ENCODE measurements at regions not wholly inside any gene's neighbourhood (a gene's known extent, or its start where the extent isn't known, plus 50 kb on each side); places are given as distances from the start of the nearest gene placed in this dataset.

DNA sequence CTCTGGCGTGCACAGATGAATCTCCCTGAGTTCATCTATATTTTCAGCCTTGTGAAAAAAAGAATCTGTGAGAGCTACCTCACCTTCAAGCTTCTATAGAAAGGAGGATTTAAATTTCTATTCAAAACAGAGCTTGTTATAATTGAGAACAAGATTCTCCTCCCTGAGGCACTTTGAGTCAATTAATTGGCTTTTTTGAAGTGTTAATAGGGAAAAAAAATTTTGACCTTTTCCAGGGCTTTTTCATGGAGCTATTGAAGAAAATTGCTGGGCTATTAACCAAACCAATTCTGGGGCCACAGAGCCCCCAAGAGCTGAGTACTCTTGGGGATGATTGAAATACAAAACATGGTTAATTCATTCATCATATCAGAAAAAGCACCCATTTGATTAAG is 225.1 kb downstream of the CMPK2 start:
- peaks cover 4% of the 10 kb centered on the region for H3K4me1 ChIP-seq (ENCODE audit: control insufficient read depth, low read depth, low read length)
- no CpG with 5 or more reads among the region's 1 CpG for WGBS (ENCODE audit: extremely low coverage, insufficient coverage, low lambda C conversion rate)
- no peaks in the 10 kb centered on the region for H3K36me3 ChIP-seq (ENCODE audit: control insufficient read depth, insufficient read depth, low read length)
- H3K56ac ChIP-seq (ENCODE audit: low read length): peak overlapping the region; percentile 45
- H3K4me3 ChIP-seq (ENCODE audit: low read length): no peak overlapping the region
- no peaks in the 10 kb centered on the region for H3K79me2 ChIP-seq (ENCODE audit: control insufficient read depth, insufficient read depth, low read length)
- H4K8ac ChIP-seq (ENCODE audit: low read depth, low read length): no peak overlapping the region
- no peak overlapping the region for H3K9ac ChIP-seq (ENCODE audit: low read length)
- no peaks in the 10 kb centered on the region for H3K79me1 ChIP-seq (ENCODE audit: low read length)
- H3K4me2 ChIP-seq (ENCODE audit: low read length): no peak overlapping the region
- no peak overlapping the region for H2BK120ac ChIP-seq (ENCODE audit: low read depth, low read length)
- H4K5ac ChIP-seq (ENCODE audit: low read length): peak overlapping the region; percentile 72
- H2BK5ac ChIP-seq (ENCODE audit: low read length): peak overlapping the region; percentile 47
- H3K23ac ChIP-seq (ENCODE audit: low read length): no peak overlapping the region
- H3K18ac ChIP-seq (ENCODE audit: low read length): no peak overlapping the region
- no peak overlapping the region for H2AK5ac ChIP-seq (ENCODE audit: low read length)
- no peaks in the 10 kb centered on the region for H3K27me3 ChIP-seq (ENCODE audit: insufficient read depth, low read length, poor library complexity)
- no peak for DNase-seq
- no peak overlapping the region for H2BK15ac ChIP-seq (replicated peaks; ENCODE audit: low read depth)
- peak overlapping the region; percentile 85 for H3K27ac ChIP-seq (ENCODE audit: low read depth, low read length)
- no peak overlapping the region for H3K4ac ChIP-seq (ENCODE audit: low read depth, low read length)

DNA sequence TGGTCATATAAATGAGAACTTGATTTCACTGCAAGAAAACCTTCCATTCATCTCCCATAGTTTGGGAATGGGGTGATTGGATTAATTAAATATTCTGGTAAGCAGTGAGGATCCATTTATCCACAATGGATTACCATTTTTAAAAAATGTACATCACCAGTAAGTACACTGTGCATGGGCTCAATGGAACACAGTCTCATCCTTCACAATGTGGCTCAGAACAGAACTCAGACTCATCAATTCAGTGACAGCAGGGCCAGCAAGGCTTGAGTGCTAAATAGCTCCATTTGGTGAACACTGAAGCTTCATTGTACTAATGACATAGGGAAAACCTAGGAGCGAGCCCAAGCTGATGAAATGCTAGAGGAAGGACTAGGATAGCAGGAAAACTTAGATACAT is 223.8 kb downstream of the CMPK2 start:
- no CpG with 5 or more reads among the region's 1 CpG for whole genome bisulfite sequencing (ENCODE audit: extremely low coverage, insufficient coverage, low lambda C conversion rate)
- no peak overlapping the region for H3K4me2 ChIP-seq (ENCODE audit: low read length)
- no peak overlapping the region for H3K18ac ChIP-seq (ENCODE audit: low read length)
- no peaks in the 10 kb centered on the region for H3K79me2 ChIP-seq (ENCODE audit: control insufficient read depth, insufficient read depth, low read length)
- H2BK5ac ChIP-seq (ENCODE audit: low read length): no peak overlapping the region
- no peak overlapping the region for H4K5ac ChIP-seq (ENCODE audit: low read length)
- H3K27ac ChIP-seq (ENCODE audit: low read depth, low read length): no peak overlapping the region
- peaks cover 4% of the 10 kb centered on the region for H3K4me1 ChIP-seq (ENCODE audit: control insufficient read depth, low read depth, low read length)
- H2BK120ac ChIP-seq (ENCODE audit: low read depth, low read length): no peak overlapping the region
- no peak overlapping the region for H2BK15ac ChIP-seq (replicated peaks; ENCODE audit: low read depth)
- no peak overlapping the region for H4K8ac ChIP-seq (ENCODE audit: low read depth, low read length)
- H3K79me1 ChIP-seq (ENCODE audit: low read length): no peaks in the 10 kb centered on the region
- H3K27me3 ChIP-seq (ENCODE audit: insufficient read depth, low read length, poor library complexity): no peaks in the 10 kb centered on the region
- H3K9ac ChIP-seq (ENCODE audit: low read length): no peak overlapping the region
- no peak overlapping the region for H3K56ac ChIP-seq (ENCODE audit: low read length)
- H3K36me3 ChIP-seq (ENCODE audit: control insufficient read depth, insufficient read depth, low read length): no peaks in the 10 kb centered on the region
- DNase-seq: no peak
- no peak overlapping the region for H3K23ac ChIP-seq (ENCODE audit: low read length)
- no peak overlapping the region for H3K4me3 ChIP-seq (ENCODE audit: low read length)
- no peak overlapping the region for H3K4ac ChIP-seq (ENCODE audit: low read depth, low read length)
- no peak overlapping the region for H2AK5ac ChIP-seq (ENCODE audit: low read length)

DNA sequence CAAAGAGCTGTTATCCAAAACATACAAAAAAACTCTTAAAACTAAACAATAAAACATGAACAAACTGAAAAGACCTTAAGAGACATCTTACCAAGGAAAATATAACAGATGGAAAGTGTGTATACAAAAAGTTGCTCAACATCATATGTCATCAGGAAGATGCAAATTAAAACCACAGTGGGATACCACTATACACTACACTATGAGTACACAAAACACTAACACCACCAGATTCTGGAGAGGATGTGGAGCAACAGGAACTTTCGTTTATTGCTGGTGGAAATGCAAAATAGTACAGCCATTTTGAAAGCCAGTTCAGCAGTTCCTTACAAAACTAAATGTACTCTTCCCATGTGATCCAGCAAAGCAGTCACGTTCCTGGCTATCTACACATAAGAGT is 221.4 kb downstream of the CMPK2 start:
- H3K27me3 ChIP-seq (ENCODE audit: insufficient read depth, low read length, poor library complexity): no peaks in the 10 kb centered on the region
- no peak overlapping the region for H3K56ac ChIP-seq (ENCODE audit: low read length)
- H2BK15ac ChIP-seq (replicated peaks; ENCODE audit: low read depth): no peak overlapping the region
- no peak overlapping the region for H3K4ac ChIP-seq (ENCODE audit: low read depth, low read length)
- H2BK5ac ChIP-seq (ENCODE audit: low read length): no peak overlapping the region
- H3K4me2 ChIP-seq (ENCODE audit: low read length): no peak overlapping the region
- no peak overlapping the region for H4K8ac ChIP-seq (ENCODE audit: low read depth, low read length)
- H3K9ac ChIP-seq (ENCODE audit: low read length): no peak overlapping the region
- H4K5ac ChIP-seq (ENCODE audit: low read length): no peak overlapping the region
- H2BK120ac ChIP-seq (ENCODE audit: low read depth, low read length): no peak overlapping the region
- H2AK5ac ChIP-seq (ENCODE audit: low read length): no peak overlapping the region
- no peaks in the 10 kb centered on the region for H3K36me3 ChIP-seq (ENCODE audit: control insufficient read depth, insufficient read depth, low read length)
- no peak overlapping the region for H3K23ac ChIP-seq (ENCODE audit: low read length)
- H3K27ac ChIP-seq (ENCODE audit: low read depth, low read length): no peak overlapping the region
- peaks cover 4% of the 10 kb centered on the region for H3K4me1 ChIP-seq (ENCODE audit: control insufficient read depth, low read depth, low read length)
- no peak for DNase-seq
- no peak overlapping the region for H3K18ac ChIP-seq (ENCODE audit: low read length)
- WGBS (ENCODE audit: extremely low coverage, insufficient coverage, low lambda C conversion rate): no CpG with 5 or more reads among the region's 2 CpGs
- H3K79me1 ChIP-seq (ENCODE audit: low read length): no peaks in the 10 kb centered on the region
- no peak overlapping the region for H3K4me3 ChIP-seq (ENCODE audit: low read length)
- no peaks in the 10 kb centered on the region for H3K79me2 ChIP-seq (ENCODE audit: control insufficient read depth, insufficient read depth, low read length)

DNA sequence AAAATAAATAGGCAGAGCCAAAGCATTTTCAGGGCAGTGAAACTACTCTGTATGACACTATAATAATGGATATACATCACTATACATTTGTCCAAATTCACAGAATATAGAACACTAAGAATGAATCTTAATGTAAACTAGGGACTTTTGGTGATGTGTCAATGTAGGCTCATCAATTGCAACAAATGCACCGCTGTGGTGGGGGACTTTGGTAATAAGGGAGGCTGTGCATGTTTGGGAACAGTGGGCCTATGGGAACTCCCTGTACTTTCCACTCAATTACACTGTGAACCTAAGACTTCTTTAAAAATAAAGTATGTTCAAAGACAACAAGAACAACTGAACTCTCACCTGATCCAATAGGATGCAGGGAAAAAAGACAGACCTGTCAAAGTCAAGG is 220.7 kb downstream of the CMPK2 start:
- no peak overlapping the region for H4K5ac ChIP-seq (ENCODE audit: low read length)
- no peak overlapping the region for H3K4me2 ChIP-seq (ENCODE audit: low read length)
- WGBS (ENCODE audit: extremely low coverage, insufficient coverage, low lambda C conversion rate): no CpG with 5 or more reads among the region's 1 CpG
- no peak overlapping the region for H2BK15ac ChIP-seq (replicated peaks; ENCODE audit: low read depth)
- no peak overlapping the region for H3K18ac ChIP-seq (ENCODE audit: low read length)
- H3K23ac ChIP-seq (ENCODE audit: low read length): no peak overlapping the region
- DNase-seq: no peak
- H2AK5ac ChIP-seq (ENCODE audit: low read length): no peak overlapping the region
- no peak overlapping the region for H2BK5ac ChIP-seq (ENCODE audit: low read length)
- H3K79me2 ChIP-seq (ENCODE audit: control insufficient read depth, insufficient read depth, low read length): no peaks in the 10 kb centered on the region
- H3K4ac ChIP-seq (ENCODE audit: low read depth, low read length): no peak overlapping the region
- H3K56ac ChIP-seq (ENCODE audit: low read length): no peak overlapping the region
- H4K8ac ChIP-seq (ENCODE audit: low read depth, low read length): no peak overlapping the region
- no peak overlapping the region for H3K27ac ChIP-seq (ENCODE audit: low read depth, low read length)
- H2BK120ac ChIP-seq (ENCODE audit: low read depth, low read length): no peak overlapping the region
- H3K27me3 ChIP-seq (ENCODE audit: insufficient read depth, low read length, poor library complexity): no peaks in the 10 kb centered on the region
- H3K79me1 ChIP-seq (ENCODE audit: low read length): no peaks in the 10 kb centered on the region
- H3K9ac ChIP-seq (ENCODE audit: low read length): no peak overlapping the region
- H3K36me3 ChIP-seq (ENCODE audit: control insufficient read depth, insufficient read depth, low read length): no peaks in the 10 kb centered on the region
- peaks cover 4% of the 10 kb centered on the region for H3K4me1 ChIP-seq (ENCODE audit: control insufficient read depth, low read depth, low read length)
- H3K4me3 ChIP-seq (ENCODE audit: low read length): no peak overlapping the region

DNA sequence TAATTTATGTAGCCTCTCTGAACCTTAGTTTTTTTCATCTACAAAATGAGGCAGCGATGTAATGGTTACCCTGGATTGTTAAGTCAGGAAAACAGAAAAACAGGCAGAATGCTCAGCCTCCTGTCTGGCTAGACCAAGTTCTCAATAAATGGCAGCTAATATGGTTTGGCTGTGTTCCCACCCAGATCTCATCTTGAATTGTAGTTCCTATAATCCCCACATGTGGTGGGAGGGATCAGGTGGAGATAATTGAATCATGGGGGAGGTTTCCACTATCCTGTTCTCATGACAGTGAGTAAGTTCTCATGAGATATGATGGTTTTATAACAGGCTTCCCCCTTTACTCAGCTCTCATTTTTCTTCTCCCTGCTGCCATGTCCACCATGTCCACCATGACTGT is 220.0 kb downstream of the CMPK2 start:
- no peak overlapping the region for H3K4me3 ChIP-seq (ENCODE audit: low read length)
- H2BK120ac ChIP-seq (ENCODE audit: low read depth, low read length): no peak overlapping the region
- WGBS (ENCODE audit: extremely low coverage, insufficient coverage, low lambda C conversion rate): no CpG with 5 or more reads among the region's 1 CpG
- no peak overlapping the region for H4K5ac ChIP-seq (ENCODE audit: low read length)
- no peak overlapping the region for H3K56ac ChIP-seq (ENCODE audit: low read length)
- no peak overlapping the region for H3K23ac ChIP-seq (ENCODE audit: low read length)
- no peaks in the 10 kb centered on the region for H3K4me1 ChIP-seq (ENCODE audit: control insufficient read depth, low read depth, low read length)
- no peak overlapping the region for H3K4me2 ChIP-seq (ENCODE audit: low read length)
- no peak overlapping the region for H2BK5ac ChIP-seq (ENCODE audit: low read length)
- no peak overlapping the region for H3K9ac ChIP-seq (ENCODE audit: low read length)
- no peak overlapping the region for H2AK5ac ChIP-seq (ENCODE audit: low read length)
- no peak overlapping the region for H3K18ac ChIP-seq (ENCODE audit: low read length)
- no peaks in the 10 kb centered on the region for H3K79me1 ChIP-seq (ENCODE audit: low read length)
- H3K27ac ChIP-seq (ENCODE audit: low read depth, low read length): no peak overlapping the region
- no peak for DNase-seq
- no peaks in the 10 kb centered on the region for H3K79me2 ChIP-seq (ENCODE audit: control insufficient read depth, insufficient read depth, low read length)
- no peak overlapping the region for H2BK15ac ChIP-seq (replicated peaks; ENCODE audit: low read depth)
- H4K8ac ChIP-seq (ENCODE audit: low read depth, low read length): no peak overlapping the region
- H3K4ac ChIP-seq (ENCODE audit: low read depth, low read length): no peak overlapping the region
- no peaks in the 10 kb centered on the region for H3K27me3 ChIP-seq (ENCODE audit: insufficient read depth, low read length, poor library complexity)
- H3K36me3 ChIP-seq (ENCODE audit: control insufficient read depth, insufficient read depth, low read length): no peaks in the 10 kb centered on the region

DNA sequence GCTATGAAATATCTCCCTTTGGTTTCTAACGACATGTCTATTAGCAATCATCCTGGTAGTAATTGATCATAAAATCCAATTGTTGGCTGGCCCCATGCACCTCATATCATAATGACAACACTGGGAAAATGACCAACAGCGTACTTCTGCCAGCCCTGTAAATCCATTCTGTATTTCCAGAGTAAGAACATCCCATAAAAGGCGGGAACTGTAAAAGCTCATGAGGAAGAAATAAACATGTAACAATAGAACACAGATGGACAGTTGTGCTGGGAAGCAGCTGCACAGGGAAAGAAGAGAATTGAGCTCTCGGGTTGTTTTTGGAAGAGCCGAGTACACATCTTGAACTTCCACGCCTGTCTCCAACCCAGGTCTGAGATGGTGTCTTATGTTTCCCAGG is 218.7 kb downstream of the CMPK2 start:
- no peaks in the 10 kb centered on the region for H3K79me2 ChIP-seq (ENCODE audit: control insufficient read depth, insufficient read depth, low read length)
- H4K5ac ChIP-seq (ENCODE audit: low read length): no peak overlapping the region
- no peak overlapping the region for H3K56ac ChIP-seq (ENCODE audit: low read length)
- no peak overlapping the region for H3K23ac ChIP-seq (ENCODE audit: low read length)
- no peak overlapping the region for H2AK5ac ChIP-seq (ENCODE audit: low read length)
- H3K4me2 ChIP-seq (ENCODE audit: low read length): no peak overlapping the region
- no peaks in the 10 kb centered on the region for H3K4me1 ChIP-seq (ENCODE audit: control insufficient read depth, low read depth, low read length)
- H2BK15ac ChIP-seq (replicated peaks; ENCODE audit: low read depth): no peak overlapping the region
- no peak for DNase-seq
- H3K9ac ChIP-seq (ENCODE audit: low read length): no peak overlapping the region
- no peak overlapping the region for H3K18ac ChIP-seq (ENCODE audit: low read length)
- H3K27me3 ChIP-seq (ENCODE audit: insufficient read depth, low read length, poor library complexity): no peaks in the 10 kb centered on the region
- H3K4me3 ChIP-seq (ENCODE audit: low read length): no peak overlapping the region
- no peak overlapping the region for H4K8ac ChIP-seq (ENCODE audit: low read depth, low read length)
- H2BK120ac ChIP-seq (ENCODE audit: low read depth, low read length): no peak overlapping the region
- H3K27ac ChIP-seq (ENCODE audit: low read depth, low read length): no peak overlapping the region
- H3K79me1 ChIP-seq (ENCODE audit: low read length): no peaks in the 10 kb centered on the region
- H2BK5ac ChIP-seq (ENCODE audit: low read length): no peak overlapping the region
- H3K4ac ChIP-seq (ENCODE audit: low read depth, low read length): no peak overlapping the region
- no peaks in the 10 kb centered on the region for H3K36me3 ChIP-seq (ENCODE audit: control insufficient read depth, insufficient read depth, low read length)
- no CpG with 5 or more reads among the region's 6 CpGs for WGBS (ENCODE audit: extremely low coverage, insufficient coverage, low lambda C conversion rate)

Measured in mesendoderm (in vitro differentiated cells).